ENCODE measurements at regions not wholly inside any gene's neighbourhood (a gene's known extent, or its start where the extent isn't known, plus 50 kb on each side); places are given as distances from the start of the nearest gene placed in this dataset.

DNA sequence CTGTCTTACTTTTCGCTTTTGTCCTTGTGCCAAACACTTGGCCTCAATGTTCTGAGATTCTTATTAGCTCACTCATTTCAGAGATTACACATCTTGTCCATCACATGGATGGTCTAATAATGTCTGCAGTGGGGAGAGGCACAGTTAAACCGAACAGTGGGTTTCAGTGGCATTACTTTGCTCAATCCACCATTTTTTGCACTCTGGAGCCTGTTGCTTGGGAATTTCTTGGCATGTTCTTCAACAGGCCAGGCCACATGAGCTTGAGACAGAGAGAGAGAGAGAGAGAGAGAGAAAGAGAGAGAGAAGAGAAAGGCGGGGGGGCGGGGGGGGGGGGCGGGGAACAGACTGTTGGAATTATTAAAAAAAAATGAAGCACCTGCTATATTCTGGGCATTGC, 1327.8 kb upstream of the WWC1 start:
- no peak for DNase-seq

- DNase-seq: no peak
These were observed 1313.5 kb upstream of the WWC1 start for GRCh38 chr5:166977911-166978422.

- DNase-seq: no peak
These were observed 1312.0 kb upstream of the WWC1 start for GRCh38 chr5:166979307-166979895.

GRCh38 chr5:166980666-166981065, 1310.8 kb upstream of the WWC1 start:
- DNase-seq: no peak

DNA sequence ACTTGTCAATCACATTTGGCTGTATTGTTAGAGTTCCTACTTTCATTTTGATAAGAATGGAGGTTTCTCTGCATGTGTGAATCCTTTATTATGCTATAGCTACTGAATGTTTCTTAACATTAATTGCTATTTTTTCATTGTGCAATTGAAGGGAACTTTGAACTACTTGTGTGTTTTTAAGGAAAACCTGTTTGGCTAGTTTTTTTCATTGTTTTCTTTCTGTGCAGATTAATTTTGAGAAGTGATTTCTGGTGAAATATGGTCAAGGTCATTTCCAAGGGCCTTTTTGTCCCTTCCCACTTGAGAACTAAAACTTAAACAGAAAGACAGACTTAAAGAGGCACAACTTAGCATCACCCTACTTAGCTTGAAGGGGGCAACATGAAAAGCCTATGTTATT, 1309.2 kb upstream of the WWC1 start:
- DNase-seq: no peak

DNA sequence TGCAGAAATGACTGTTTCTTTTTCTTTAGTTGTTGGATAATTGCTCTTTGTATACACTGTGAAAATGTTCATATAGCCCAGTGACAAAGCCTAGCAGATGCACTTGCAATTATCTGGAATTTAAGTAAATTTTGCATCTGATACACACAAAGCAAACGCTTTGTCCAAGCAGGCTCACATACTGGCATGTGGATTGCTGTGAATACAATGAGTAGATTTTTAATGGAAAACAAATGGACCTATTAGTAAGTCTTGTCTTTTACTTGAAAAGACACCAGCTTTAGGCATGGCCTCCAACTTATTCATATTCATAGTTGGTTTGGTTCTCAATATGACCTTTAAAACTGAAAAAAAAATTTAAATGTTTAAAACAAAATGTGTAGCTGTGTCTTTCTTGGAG, 1299.8 kb upstream of the WWC1 start:
- DNase-seq: no peak

GRCh38 chr5:166992108-166992507, 1299.3 kb upstream of the WWC1 start:
- DNase-seq: no peak

DNA sequence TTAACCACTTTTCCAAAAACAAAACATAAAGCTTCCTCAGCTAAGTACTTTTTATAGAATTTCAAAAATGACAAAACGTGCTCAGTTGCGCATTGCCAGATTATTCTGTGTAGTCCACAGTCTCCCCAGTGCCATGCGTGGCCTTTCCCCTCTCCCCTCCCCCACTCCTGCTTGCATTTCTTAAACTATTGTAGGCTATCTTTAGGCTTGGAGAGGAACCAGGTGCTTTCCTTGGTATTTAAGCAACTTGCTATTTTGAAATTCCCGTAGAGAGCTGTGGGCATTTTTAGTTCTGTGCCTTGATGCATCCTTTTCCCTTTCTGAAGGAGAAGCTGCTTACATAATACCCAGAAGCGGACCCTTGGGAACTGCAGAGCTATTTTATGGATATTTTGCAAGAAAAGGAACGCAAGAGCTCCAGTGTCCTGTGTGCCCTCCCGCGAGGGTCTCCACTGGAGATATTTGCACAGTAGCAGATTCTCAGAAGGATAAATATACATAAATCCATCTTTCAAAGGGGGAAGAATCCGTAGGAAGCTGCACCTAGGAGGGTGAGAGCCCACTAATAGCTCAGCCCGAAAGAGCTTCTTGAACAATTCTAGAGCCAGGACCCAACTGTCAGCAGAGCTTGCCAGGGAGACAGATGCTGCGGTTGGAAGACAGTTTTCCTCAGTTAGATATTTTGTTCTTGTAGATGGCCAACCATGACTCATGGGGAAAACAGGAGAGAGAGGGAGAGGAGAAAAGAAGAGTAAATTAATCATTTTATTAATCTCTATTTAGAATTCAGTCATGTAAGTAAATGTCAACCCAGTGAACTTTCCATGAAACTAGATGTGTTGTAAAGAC, 1298.3 kb upstream of the WWC1 start:
- DNase-seq: peak; percentile 18

- no peak for DNase-seq
These were observed 1297.2 kb upstream of the WWC1 start for GRCh38 chr5:166994226-166994625.

GRCh38 chr5:167001246-167001645, 1290.2 kb upstream of the WWC1 start:
- no peak for DNase-seq

DNA sequence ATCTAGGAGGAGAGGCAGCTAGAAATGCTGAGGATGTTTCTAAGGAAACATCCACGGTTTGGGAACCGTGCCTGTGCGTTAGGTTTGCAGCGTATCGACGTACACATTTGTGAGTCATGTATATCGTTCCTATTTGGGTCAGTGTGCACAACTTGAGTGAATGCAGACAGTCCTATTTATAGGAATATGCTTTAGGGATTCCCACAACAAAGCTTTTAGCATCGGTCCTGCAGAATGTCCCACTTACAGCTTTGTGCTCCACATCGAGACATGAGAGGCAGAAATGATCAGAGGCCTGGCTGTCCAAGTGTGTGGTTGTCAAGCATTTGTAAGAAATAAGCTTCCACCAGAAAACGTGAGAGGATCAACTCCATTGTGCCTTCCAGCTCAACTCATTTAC, 1282.7 kb upstream of the WWC1 start:
- DNase-seq: peak; percentile 2

DNA sequence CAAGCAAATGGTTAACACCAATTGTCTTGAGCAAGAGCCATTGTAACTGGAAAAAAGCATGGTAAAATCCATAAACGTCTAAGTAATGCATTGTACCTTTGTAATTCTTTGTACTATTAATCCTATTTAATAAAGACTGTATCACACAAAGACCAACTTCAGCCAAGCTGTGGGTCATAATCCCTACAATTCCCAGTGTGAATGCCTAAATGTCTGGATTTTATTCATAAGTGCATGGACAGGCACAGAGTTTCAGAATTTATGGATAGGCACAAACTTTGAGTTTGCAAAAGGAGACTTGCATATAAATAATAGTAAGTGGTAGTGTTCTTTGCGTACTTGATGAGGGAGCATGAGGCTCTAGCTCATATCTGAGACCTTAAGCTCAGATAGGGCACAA, 1280.2 kb upstream of the WWC1 start:
- no peak for DNase-seq

DNA sequence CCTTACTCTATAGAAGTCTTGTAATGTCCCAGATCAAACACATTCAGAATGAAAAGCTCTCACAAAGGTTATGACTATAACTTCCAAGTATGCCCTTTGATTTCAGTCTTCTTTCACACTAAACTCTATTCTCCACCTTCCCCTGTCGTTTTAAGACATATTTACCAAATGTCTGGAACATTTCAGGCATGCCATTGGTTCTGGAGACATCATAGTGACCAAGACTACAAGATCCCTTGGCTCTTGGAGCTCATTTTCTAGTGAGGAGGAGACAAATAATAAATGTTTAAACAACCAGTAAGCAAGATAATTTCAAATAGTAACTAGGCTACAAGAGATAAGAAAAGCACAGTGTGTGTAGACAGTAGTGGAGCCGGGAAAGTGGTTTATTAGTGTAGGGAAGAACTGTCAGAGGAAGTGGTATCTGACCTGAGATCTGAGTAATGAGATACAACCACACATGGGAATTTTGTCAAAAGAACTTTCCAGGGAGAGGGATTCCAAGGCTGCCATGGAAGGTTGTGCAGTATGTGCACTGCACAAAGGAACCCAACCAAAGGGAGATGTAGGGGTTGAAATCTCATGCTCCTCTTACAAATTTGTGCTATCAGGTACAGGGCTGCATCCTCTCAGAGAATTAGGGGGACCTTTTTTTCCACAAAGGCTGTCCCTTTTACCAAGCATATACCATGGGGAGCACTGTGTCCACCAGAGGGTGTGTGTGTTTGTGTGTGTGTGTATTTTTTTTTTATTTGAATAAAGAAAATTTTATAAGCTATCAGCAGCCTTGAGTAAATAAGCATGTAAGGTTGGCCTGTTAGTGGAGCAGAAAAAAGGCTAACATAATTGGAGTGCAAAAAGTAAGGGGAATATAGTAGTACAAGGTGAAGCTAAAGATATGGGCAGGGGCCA, 1279.1 kb upstream of the WWC1 start:
- DNase-seq: peak; percentile 1

- no peak for DNase-seq
These were observed 1276.9 kb upstream of the WWC1 start for GRCh38 chr5:167014401-167015056.

GRCh38 chr5:167020418-167020817, 1271.0 kb upstream of the WWC1 start:
- DNase-seq: no peak

DNA sequence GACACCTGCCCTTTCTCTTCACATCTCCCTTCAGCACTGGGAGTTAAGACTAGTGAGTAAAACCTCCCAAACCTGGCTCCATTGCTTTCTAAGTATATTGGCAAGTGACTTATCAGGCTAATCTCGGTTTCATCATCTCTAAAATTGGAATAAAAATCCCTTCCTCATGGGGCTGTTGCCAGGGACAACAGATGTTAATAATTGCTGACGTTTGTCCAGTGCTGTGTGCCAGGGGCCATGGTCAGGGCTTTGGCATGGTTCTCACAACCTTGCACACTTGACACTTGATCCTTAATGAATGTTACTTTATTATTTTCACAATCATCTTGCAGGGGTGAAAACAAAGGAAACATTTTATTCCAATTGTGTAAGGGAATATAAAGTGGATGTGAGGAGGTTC, 1262.0 kb upstream of the WWC1 start:
- DNase-seq: peak; percentile 1

DNA sequence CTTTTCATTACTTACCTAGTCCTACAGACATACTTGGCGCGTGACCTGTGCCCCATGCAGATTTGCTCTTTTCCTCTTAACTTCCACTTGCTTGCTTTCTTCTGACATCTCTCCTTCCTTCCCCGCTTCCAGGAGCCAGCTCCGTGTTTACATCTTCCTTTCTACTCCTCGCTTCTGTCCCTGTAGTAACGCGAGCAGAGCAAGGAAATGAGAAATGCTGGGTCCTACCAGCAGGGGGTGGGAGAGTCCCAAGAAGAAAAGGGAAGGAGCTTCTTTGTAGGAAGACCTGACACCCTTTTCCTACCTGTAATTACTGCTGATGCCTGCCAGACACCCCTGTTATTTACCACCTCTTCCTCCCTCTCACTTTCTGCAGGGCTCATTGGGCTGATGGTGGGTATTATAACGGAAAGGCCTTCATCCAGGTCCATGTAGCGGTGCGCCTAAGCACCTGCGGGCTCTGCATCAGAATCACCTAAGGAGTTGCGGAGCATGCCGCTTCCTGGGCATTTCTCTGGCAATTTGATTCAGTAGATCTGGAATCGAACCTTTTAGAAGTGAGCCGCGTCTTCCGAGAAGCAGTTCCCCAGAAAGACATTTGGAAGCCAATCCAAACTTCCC, 1260.8 kb upstream of the WWC1 start:
- DNase-seq: peak; percentile 18

DNA sequence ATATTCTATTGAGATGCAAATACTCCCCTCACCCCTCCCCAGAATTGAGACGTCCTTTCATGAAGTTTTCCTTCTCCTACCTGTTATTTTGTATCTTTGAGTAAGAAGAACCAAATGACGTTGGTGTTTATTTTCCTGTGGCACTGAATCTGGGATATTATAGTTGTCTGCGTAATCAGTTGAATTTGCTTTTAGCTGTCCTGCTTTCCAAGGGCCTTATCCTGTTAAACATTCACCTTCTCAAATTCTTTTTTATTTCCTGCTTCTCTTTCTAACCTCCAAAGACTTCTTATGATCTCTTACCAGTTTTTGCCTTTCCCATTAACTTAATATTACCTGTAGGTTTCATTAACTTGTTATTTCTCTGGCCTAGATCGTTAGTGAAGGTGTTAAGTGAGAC, 1254.9 kb upstream of the WWC1 start:
- no peak for DNase-seq

GRCh38 chr5:167049043-167049663, 1242.3 kb upstream of the WWC1 start:
- DNase-seq: peak; percentile 48

- DNase-seq: no peak
These were observed 1241.5 kb upstream of the WWC1 start for GRCh38 chr5:167049771-167050567.

Measured in fibroblast of skin of right biceps (primary cell).